Neural progenitor cell (in vitro differentiated cells): ENCODE measurements at regions not wholly inside any gene's neighbourhood (a gene's known extent, or its start where the extent isn't known, plus 50 kb on each side); places are given as distances from the start of the nearest gene placed in this dataset.

Experiments
- EZH2 ChIP-seq: fragments of 200-600 bp; sonication (generic); IDR thresholded peaks from 2 replicates; pipeline ENCODE4 v1.6.1; 2017; ENCODE audit warnings: antibody characterized with exemption, mild to moderate bottlenecking, moderate library complexity
- TF ChIP-seq, protein P1 (sequence below): fragments of 200-600 bp; sonication (generic); IDR thresholded peaks from 2 replicates; pipeline ENCODE4 v1.5.1; 2017; ENCODE audit warnings: antibody characterized with exemption, mild to moderate bottlenecking

DNA sequence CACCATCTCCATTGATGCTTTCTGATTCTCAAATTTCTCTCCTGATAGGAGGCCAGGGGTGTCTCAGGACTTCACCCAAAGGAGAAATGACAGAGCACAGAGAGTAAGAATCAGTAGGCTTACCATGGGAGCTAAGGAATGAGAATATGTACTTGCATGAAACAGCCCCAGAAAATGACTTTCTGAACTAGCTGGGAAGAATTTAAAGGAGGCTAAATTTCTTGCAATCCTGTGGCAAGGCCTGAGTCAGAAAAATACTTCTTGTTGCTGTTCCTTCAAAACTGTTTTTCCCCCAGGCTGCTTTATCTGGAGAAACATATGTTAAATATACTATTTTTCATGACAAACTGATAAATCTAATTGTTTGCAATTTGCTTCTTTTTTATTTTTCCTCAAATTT is 53.4 kb upstream of the FBXL7 start:
- TF ChIP-seq, protein P1, sequence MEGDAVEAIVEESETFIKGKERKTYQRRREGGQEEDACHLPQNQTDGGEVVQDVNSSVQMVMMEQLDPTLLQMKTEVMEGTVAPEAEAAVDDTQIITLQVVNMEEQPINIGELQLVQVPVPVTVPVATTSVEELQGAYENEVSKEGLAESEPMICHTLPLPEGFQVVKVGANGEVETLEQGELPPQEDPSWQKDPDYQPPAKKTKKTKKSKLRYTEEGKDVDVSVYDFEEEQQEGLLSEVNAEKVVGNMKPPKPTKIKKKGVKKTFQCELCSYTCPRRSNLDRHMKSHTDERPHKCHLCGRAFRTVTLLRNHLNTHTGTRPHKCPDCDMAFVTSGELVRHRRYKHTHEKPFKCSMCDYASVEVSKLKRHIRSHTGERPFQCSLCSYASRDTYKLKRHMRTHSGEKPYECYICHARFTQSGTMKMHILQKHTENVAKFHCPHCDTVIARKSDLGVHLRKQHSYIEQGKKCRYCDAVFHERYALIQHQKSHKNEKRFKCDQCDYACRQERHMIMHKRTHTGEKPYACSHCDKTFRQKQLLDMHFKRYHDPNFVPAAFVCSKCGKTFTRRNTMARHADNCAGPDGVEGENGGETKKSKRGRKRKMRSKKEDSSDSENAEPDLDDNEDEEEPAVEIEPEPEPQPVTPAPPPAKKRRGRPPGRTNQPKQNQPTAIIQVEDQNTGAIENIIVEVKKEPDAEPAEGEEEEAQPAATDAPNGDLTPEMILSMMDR: no peak
- no peak for TF ChIP-seq EZH2
